ENCODE measurements at regions not wholly inside any gene's neighbourhood (a gene's known extent, or its start where the extent isn't known, plus 50 kb on each side); places are given as distances from the start of the nearest gene placed in this dataset.

- no peak for TF ChIP-seq EZH2phosphoT487 (IDR thresholded peaks at IDR 0.05; ENCODE audit: insufficient read depth, low read depth)
- no peak for TF ChIP-seq EZH2 (IDR thresholded peaks at IDR 0.05; ENCODE audit: insufficient read depth, poor library complexity, severe bottlenecking)
These were observed 99.2 kb upstream of the TBX3 start for GRCh38 chr12:114783089-114783618.

Measured in GM23248 (cell line).